ENCODE measurements at regions not wholly inside any gene's neighbourhood (a gene's known extent, or its start where the extent isn't known, plus 50 kb on each side); places are given as distances from the start of the nearest gene placed in this dataset.
"Not testable (repeated sequence)": the region's sequence is repeated elsewhere in the genome, so short reads cannot be mapped to it uniquely, and the experiment has no call there.

- H3K4me3 ChIP-seq (ENCODE audit: insufficient read depth, low read length, poor library complexity, severe bottlenecking), result no peak overlapping the region
- H3K27ac ChIP-seq (ENCODE audit: low read depth, low read length), result no peak overlapping the region
- no peak overlapping the region for H3K9ac ChIP-seq (ENCODE audit: low read length)
- H3F3A ChIP-seq (ENCODE audit: insufficient read depth), result no peaks in the 10 kb centered on the region
- H3K27me3 ChIP-seq (ENCODE audit: low read length), result no peaks in the 10 kb centered on the region
- no peak for TF ChIP-seq CTCF (IDR thresholded peaks at IDR 0.05; ENCODE audit: insufficient read depth, low read length, poor library complexity, severe bottlenecking)
- H3K9me2 ChIP-seq (replicated peaks; ENCODE audit: insufficient read depth, low read length), result no peaks in the 10 kb centered on the region
- H2AFZ ChIP-seq (ENCODE audit: low read depth, low read length, severe bottlenecking), result no peak overlapping the region
- H4K20me1 ChIP-seq (ENCODE audit: low read depth, low read length), result no peaks in the 10 kb centered on the region
- no peaks in the 10 kb centered on the region for H3K79me2 ChIP-seq (ENCODE audit: insufficient read depth, low read length)
- no peaks in the 10 kb centered on the region for H3K9me3 ChIP-seq (ENCODE audit: insufficient read depth, low read length)
- no peaks in the 10 kb centered on the region for H3K36me3 ChIP-seq (ENCODE audit: low read length)
- H3K4me2 ChIP-seq (ENCODE audit: low read depth, low read length, poor library complexity, severe bottlenecking), result no peak overlapping the region
Measured at GRCh38 chr13:88263808-88264207, 592.6 kb downstream of the SLITRK5 start.

GRCh38 chr13:88281841-88282240 is 610.7 kb downstream of the SLITRK5 start:
- Histone ChIP-seq H3K9me2 (replicated peaks; ENCODE audit: insufficient read depth, low read length) (no peaks in the 10 kb centered on the region), H3K36me3 (ENCODE audit: low read length) (no peaks in the 10 kb centered on the region)

GRCh38 chr13:88285329-88285728 is 614.2 kb downstream of the SLITRK5 start:
- H3K4me2 ChIP-seq (ENCODE audit: low read depth, low read length, poor library complexity, severe bottlenecking), result no peak overlapping the region
- no peaks in the 10 kb centered on the region for H3K79me2 ChIP-seq (ENCODE audit: insufficient read depth, low read length)
- no peaks in the 10 kb centered on the region for H3F3A ChIP-seq (ENCODE audit: insufficient read depth)
- H2AFZ ChIP-seq (ENCODE audit: low read depth, low read length, severe bottlenecking), result no peak overlapping the region
- no peak overlapping the region for H3K9ac ChIP-seq (ENCODE audit: low read length)
- H3K9me2 ChIP-seq (replicated peaks; ENCODE audit: insufficient read depth, low read length), result no peaks in the 10 kb centered on the region
- no peaks in the 10 kb centered on the region for H3K27me3 ChIP-seq (ENCODE audit: low read length)
- no peak overlapping the region for H3K4me3 ChIP-seq (ENCODE audit: insufficient read depth, low read length, poor library complexity, severe bottlenecking)
- no peaks in the 10 kb centered on the region for H3K9me3 ChIP-seq (ENCODE audit: insufficient read depth, low read length)
- H4K20me1 ChIP-seq (ENCODE audit: low read depth, low read length), result no peaks in the 10 kb centered on the region
- no peak overlapping the region for H3K27ac ChIP-seq (ENCODE audit: low read depth, low read length)
- H3K36me3 ChIP-seq (ENCODE audit: low read length), result no peaks in the 10 kb centered on the region
- no peak for TF ChIP-seq CTCF (IDR thresholded peaks at IDR 0.05; ENCODE audit: insufficient read depth, low read length, poor library complexity, severe bottlenecking)
- TF ChIP-seq EZH2phosphoT487 (conservative IDR thresholded peaks at IDR 0.05; ENCODE audit: low read length), result no peak

More at GRCh38 chr13:88281841-88282240, 610.7 kb downstream of the SLITRK5 start:
- H3K9ac ChIP-seq (ENCODE audit: low read length), result no peak overlapping the region
- no peaks in the 10 kb centered on the region for H3F3A ChIP-seq (ENCODE audit: insufficient read depth)
- H2AFZ ChIP-seq (ENCODE audit: low read depth, low read length, severe bottlenecking), result no peak overlapping the region
- no peak overlapping the region for H3K4me2 ChIP-seq (ENCODE audit: low read depth, low read length, poor library complexity, severe bottlenecking)
- H3K4me3 ChIP-seq (ENCODE audit: insufficient read depth, low read length, poor library complexity, severe bottlenecking), result no peak overlapping the region
- no peaks in the 10 kb centered on the region for H3K9me3 ChIP-seq (ENCODE audit: insufficient read depth, low read length)
- no peaks in the 10 kb centered on the region for H4K20me1 ChIP-seq (ENCODE audit: low read depth, low read length)
- H3K27ac ChIP-seq (ENCODE audit: low read depth, low read length), result no peak overlapping the region
- TF ChIP-seq CTCF (IDR thresholded peaks at IDR 0.05; ENCODE audit: insufficient read depth, low read length, poor library complexity, severe bottlenecking), result no peak
- no peaks in the 10 kb centered on the region for H3K27me3 ChIP-seq (ENCODE audit: low read length)
- no peaks in the 10 kb centered on the region for H3K79me2 ChIP-seq (ENCODE audit: insufficient read depth, low read length)

- TF ChIP-seq EZH2phosphoT487 (conservative IDR thresholded peaks at IDR 0.05; ENCODE audit: low read length) (no peak), CTCF (IDR thresholded peaks at IDR 0.05; ENCODE audit: insufficient read depth, low read length, poor library complexity, severe bottlenecking) (no peak)
- Histone ChIP-seq H3K27ac (ENCODE audit: low read depth, low read length) (no peak overlapping the region), H3K9ac (ENCODE audit: low read length) (no peak overlapping the region), H4K20me1 (ENCODE audit: low read depth, low read length) (no peaks in the 10 kb centered on the region), H3K4me3 (ENCODE audit: insufficient read depth, low read length, poor library complexity, severe bottlenecking) (no peak overlapping the region), H3F3A (ENCODE audit: insufficient read depth) (no peaks in the 10 kb centered on the region), H3K36me3 (ENCODE audit: low read length) (no peaks in the 10 kb centered on the region), H3K27me3 (ENCODE audit: low read length) (no peaks in the 10 kb centered on the region), H3K79me2 (ENCODE audit: insufficient read depth, low read length) (no peaks in the 10 kb centered on the region), H3K9me3 (ENCODE audit: insufficient read depth, low read length) (no peaks in the 10 kb centered on the region), H2AFZ (ENCODE audit: low read depth, low read length, severe bottlenecking) (no peak overlapping the region), H3K9me2 (replicated peaks; ENCODE audit: insufficient read depth, low read length) (no peaks in the 10 kb centered on the region), H3K4me2 (ENCODE audit: low read depth, low read length, poor library complexity, severe bottlenecking) (no peak overlapping the region)
Measured at GRCh38 chr13:88288326-88288725, 617.2 kb downstream of the SLITRK5 start.

- not testable (repeated sequence) for H4K20me1 ChIP-seq (ENCODE audit: low read depth, low read length); H3K9me2 ChIP-seq (replicated peaks; ENCODE audit: insufficient read depth, low read length); H3K4me2 ChIP-seq (ENCODE audit: low read depth, low read length, poor library complexity, severe bottlenecking); H3K9ac ChIP-seq (ENCODE audit: low read length); H3F3A ChIP-seq (ENCODE audit: insufficient read depth); H3K4me3 ChIP-seq (ENCODE audit: insufficient read depth, low read length, poor library complexity, severe bottlenecking); H3K27ac ChIP-seq (ENCODE audit: low read depth, low read length); H3K27me3 ChIP-seq (ENCODE audit: low read length); H3K79me2 ChIP-seq (ENCODE audit: insufficient read depth, low read length); H3K9me3 ChIP-seq (ENCODE audit: insufficient read depth, low read length); H2AFZ ChIP-seq (ENCODE audit: low read depth, low read length, severe bottlenecking); H3K36me3 ChIP-seq (ENCODE audit: low read length)
Measured at GRCh38 chr13:88291731-88292130, 620.6 kb downstream of the SLITRK5 start.
